ENCODE measurements at regions not wholly inside any gene's neighbourhood (a gene's known extent, or its start where the extent isn't known, plus 50 kb on each side); places are given as distances from the start of the nearest gene placed in this dataset.
A peak's percentile ranks its signal among the peaks of the same experiment; 100 is the strongest.

DNA sequence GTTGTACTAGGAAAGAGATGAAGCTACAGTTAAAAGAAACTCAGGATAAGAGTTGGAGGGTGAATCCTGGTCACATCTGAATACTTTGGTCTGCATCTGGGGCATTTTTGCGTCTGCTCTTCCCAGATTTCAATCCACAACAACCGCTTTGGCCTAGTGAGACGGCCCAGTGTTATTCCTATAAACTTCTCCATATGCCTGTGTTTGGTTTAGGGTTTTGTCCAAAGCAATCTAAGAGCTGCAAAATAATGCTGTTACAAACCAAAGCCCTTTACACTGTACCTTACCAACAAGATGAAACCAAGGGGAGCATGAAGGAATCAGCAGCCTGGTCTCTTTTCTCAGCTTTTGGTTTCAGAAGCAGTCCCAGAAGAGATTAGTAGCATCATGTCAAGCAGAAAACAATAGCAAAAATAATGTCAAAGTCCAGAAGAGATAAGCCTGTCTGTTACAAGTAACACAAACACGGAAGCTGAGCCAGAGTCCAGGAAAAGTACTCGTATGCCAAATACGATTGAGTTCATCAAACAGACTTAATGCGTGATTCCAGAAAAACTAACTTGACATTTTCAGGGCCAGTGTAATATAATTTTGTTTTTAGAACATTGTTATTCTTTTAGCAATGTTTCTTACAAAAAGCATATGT is 379.9 kb upstream of the ACO1 start (continued):
- TF ChIP-seq THRA (CRISPR knock-in tag; IDR thresholded peaks at IDR 0.05; ENCODE audit: borderline replicate concordance) (0 out of 2 replicates have a peak, but pooled peaks have one; percentile 15), SRSF4 (IDR thresholded peaks at IDR 0.05; ENCODE audit: low read depth, low read length, poor library complexity, severe bottlenecking) (no peak), SOX6 (IDR thresholded peaks at IDR 0.05) (no peak), SOX6 (CRISPR knock-in tag; IDR thresholded peaks at IDR 0.05) (peak; percentile 97), SAFB2 (CRISPR knock-in tag; IDR thresholded peaks at IDR 0.05; ENCODE audit: borderline replicate concordance, low read depth) (no peak), AKAP8 (CRISPR knock-in tag; IDR thresholded peaks at IDR 0.05) (no peak), HES4 (CRISPR knock-in tag; IDR thresholded peaks at IDR 0.05; ENCODE audit: borderline replicate concordance) (no peak), ZNF644 (CRISPR knock-in tag; IDR thresholded peaks at IDR 0.05; ENCODE audit: low read depth) (0 out of 2 replicates have a peak, but pooled peaks have one; percentile 24), TCF7L2 (IDR thresholded peaks at IDR 0.05; ENCODE audit: low read depth, low read length) (no peak), CEBPZ (IDR thresholded peaks at IDR 0.05; ENCODE audit: low read length) (no peak), GATA4 (IDR thresholded peaks at IDR 0.05; ENCODE audit: borderline replicate concordance, low read depth) (0 out of 2 replicates have a peak, but pooled peaks have one; percentile 41), ZBTB26 (CRISPR knock-in tag; IDR thresholded peaks at IDR 0.05; ENCODE audit: borderline replicate concordance) (no peak), ZNF235 (CRISPR knock-in tag; IDR thresholded peaks at IDR 0.05; ENCODE audit: borderline replicate concordance) (no peak), ZMYM2 (CRISPR knock-in tag; IDR thresholded peaks at IDR 0.05) (no peak), MTF1 (CRISPR knock-in tag; IDR thresholded peaks at IDR 0.05) (no peak), ZNF547 (CRISPR knock-in tag; IDR thresholded peaks at IDR 0.05) (no peak), ELF3 (CRISPR knock-in tag; IDR thresholded peaks at IDR 0.05) (peak; percentile 96), POGZ (CRISPR knock-in tag; IDR thresholded peaks at IDR 0.05) (peak; percentile 57; the same call in 1 of the 2 replicates)
- TF ChIP-seq, protein P1, sequence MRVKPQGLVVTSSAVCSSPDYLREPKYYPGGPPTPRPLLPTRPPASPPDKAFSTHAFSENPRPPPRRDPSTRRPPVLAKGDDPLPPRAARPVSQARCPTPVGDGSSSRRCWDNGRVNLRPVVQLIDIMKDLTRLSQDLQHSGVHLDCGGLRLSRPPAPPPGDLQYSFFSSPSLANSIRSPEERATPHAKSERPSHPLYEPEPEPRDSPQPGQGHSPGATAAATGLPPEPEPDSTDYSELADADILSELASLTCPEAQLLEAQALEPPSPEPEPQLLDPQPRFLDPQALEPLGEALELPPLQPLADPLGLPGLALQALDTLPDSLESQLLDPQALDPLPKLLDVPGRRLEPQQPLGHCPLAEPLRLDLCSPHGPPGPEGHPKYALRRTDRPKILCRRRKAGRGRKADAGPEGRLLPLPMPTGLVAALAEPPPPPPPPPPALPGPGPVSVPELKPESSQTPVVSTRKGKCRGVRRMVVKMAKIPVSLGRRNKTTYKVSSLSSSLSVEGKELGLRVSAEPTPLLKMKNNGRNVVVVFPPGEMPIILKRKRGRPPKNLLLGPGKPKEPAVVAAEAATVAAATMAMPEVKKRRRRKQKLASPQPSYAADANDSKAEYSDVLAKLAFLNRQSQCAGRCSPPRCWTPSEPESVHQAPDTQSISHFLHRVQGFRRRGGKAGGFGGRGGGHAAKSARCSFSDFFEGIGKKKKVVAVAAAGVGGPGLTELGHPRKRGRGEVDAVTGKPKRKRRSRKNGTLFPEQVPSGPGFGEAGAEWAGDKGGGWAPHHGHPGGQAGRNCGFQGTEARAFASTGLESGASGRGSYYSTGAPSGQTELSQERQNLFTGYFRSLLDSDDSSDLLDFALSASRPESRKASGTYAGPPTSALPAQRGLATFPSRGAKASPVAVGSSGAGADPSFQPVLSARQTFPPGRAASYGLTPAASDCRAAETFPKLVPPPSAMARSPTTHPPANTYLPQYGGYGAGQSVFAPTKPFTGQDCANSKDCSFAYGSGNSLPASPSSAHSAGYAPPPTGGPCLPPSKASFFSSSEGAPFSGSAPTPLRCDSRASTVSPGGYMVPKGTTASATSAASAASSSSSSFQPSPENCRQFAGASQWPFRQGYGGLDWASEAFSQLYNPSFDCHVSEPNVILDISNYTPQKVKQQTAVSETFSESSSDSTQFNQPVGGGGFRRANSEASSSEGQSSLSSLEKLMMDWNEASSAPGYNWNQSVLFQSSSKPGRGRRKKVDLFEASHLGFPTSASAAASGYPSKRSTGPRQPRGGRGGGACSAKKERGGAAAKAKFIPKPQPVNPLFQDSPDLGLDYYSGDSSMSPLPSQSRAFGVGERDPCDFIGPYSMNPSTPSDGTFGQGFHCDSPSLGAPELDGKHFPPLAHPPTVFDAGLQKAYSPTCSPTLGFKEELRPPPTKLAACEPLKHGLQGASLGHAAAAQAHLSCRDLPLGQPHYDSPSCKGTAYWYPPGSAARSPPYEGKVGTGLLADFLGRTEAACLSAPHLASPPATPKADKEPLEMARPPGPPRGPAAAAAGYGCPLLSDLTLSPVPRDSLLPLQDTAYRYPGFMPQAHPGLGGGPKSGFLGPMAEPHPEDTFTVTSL (CRISPR knock-in tag; IDR thresholded peaks at IDR 0.05; ENCODE audit: borderline replicate concordance) = peak; percentile 57; the same call in 1 of the 2 replicates
